Common myeloid progenitor, CD34-positive (primary cell): ENCODE measurements at regions not wholly inside any gene's neighbourhood (a gene's known extent, or its start where the extent isn't known, plus 50 kb on each side); places are given as distances from the start of the nearest gene placed in this dataset.

Experiments
- CTCF ChIA-PET: fragments of 350-600 bp; sonication (Branson Sonifier 250); formaldehyde crosslinking; loops from one replicate; lab custom pipeline; 2021; ENCODE audit warnings: antibody characterized with exemption; lab: Charles Lee
- POLR2A ChIA-PET: fragments of 350-600 bp; sonication (Branson Sonifier 250); formaldehyde crosslinking; loops from one replicate; lab custom pipeline; 2021; ENCODE audit warnings: antibody characterized with exemption; lab: Charles Lee
- DNase-seq, 3 donors: peaks; one replicate each; pipeline versions ENCODE4 v3.0.0 to v3.0.0-alpha.2; 2013
- H3K27ac ChIP-seq, 2 experiments: 1 replicate in 1 of 2; 2 replicates in 1 of 2; pipeline ENCODE4 v1.7.0; 2013; ENCODE audit warnings: inconsistent platforms in 2 of 2, low read length in 2 of 2, mild to moderate bottlenecking in 2 of 2, low read depth in 1 of 2, moderate library complexity in 1 of 2; ENCODE audit not compliant: severe bottlenecking in 2 of 2, insufficient read depth in 1 of 2, poor library complexity in 1 of 2
- H3K27me3 ChIP-seq, 5 experiments: replicated peaks in 2 of 5; 1 replicate in 3 of 5; 2 replicates in 2 of 5; pipeline versions ENCODE4 v1.6.1 to v1.7.0; 2013; ENCODE audit warnings: low read length in 4 of 5, mild to moderate bottlenecking in 2 of 5, moderate library complexity in 2 of 5, inconsistent platforms in 1 of 5; ENCODE audit not compliant: insufficient read depth in 5 of 5, control insufficient read depth in 4 of 5
- H3K36me3 ChIP-seq, 4 experiments: 1 replicate in 2 of 4; 2 replicates in 2 of 4; pipeline versions ENCODE4 v1.6.1 to v1.7.0; 2013; ENCODE audit warnings: low read length in 3 of 4, control low read depth in 1 of 4, mild to moderate bottlenecking in 1 of 4; ENCODE audit not compliant: control insufficient read depth in 4 of 4, insufficient read depth in 4 of 4
- H3K4me1 ChIP-seq, 4 experiments: 1 replicate in 3 of 4; 2 replicates in 1 of 4; pipeline versions ENCODE4 v1.6.1 to v1.7.1; 2013; ENCODE audit warnings: low read length in 3 of 4, mild to moderate bottlenecking in 3 of 4, control low read depth in 1 of 4, inconsistent platforms in 1 of 4, moderate library complexity in 1 of 4; ENCODE audit not compliant: control insufficient read depth in 4 of 4, insufficient read depth in 4 of 4; ENCODE audit errors: control extremely low read depth in 1 of 4
- H3K4me3 ChIP-seq, 7 experiments: 1 replicate in 4 of 7; 2 replicates in 3 of 7; pipeline versions ENCODE4 v1.5.1 to v1.7.0; 2013; ENCODE audit warnings: mild to moderate bottlenecking in 7 of 7, low read length in 6 of 7, moderate library complexity in 6 of 7, inconsistent platforms in 2 of 7, low read depth in 2 of 7, control low read depth in 1 of 7; ENCODE audit not compliant: insufficient read depth in 4 of 7, control insufficient read depth in 1 of 7; ENCODE audit errors: extremely low read depth in 1 of 7
- H3K9me3 ChIP-seq, 5 experiments: 1 replicate in 4 of 5; 2 replicates in 1 of 5; pipeline versions ENCODE4 v1.6.1 to v1.7.1; 2013; ENCODE audit warnings: low read length in 4 of 5, mild to moderate bottlenecking in 2 of 5, inconsistent platforms in 1 of 5, low read depth in 1 of 5, moderate library complexity in 1 of 5; ENCODE audit not compliant: control insufficient read depth in 4 of 5, insufficient read depth in 2 of 5; ENCODE audit errors: control extremely low read depth in 1 of 5
- WGBS: methylation state at CpG from one replicate; pipeline ENCODE4 v1.1.5; 2013; ENCODE audit not compliant: insufficient coverage; 5-methylcytosine and 5-hydroxymethylcytosine counted together

- WGBS: 96% methylated on average over 2 of the region's 3 CpGs
- no peaks in the 10 kb centered on the region for H3K9me3 ChIP-seq
- H3K36me3 ChIP-seq: no peaks in the 10 kb centered on the region
- H3K4me3 ChIP-seq: no peak overlapping the region
- CTCF ChIA-PET: interaction anchor here (0.9 to 2.4 kb wide), 5 partner anchors 9 to 25 kb away, joined by 3 to 12 read pairs (median 3); no protein-coding TSS in a partner anchor
- POLR2A ChIA-PET: no interaction called here
- no peaks in the 10 kb centered on the region for H3K27me3 ChIP-seq
- no peak overlapping the region for H3K27ac ChIP-seq
- peaks cover 0 to 3% (median 0%) of the 10 kb centered on the region in 4 experiments for H3K4me1 ChIP-seq
- DNase-seq: no peak
These were observed 64.9 kb upstream of the VASH1 start for GRCh38 chr14:76696361-76696760.

DNA sequence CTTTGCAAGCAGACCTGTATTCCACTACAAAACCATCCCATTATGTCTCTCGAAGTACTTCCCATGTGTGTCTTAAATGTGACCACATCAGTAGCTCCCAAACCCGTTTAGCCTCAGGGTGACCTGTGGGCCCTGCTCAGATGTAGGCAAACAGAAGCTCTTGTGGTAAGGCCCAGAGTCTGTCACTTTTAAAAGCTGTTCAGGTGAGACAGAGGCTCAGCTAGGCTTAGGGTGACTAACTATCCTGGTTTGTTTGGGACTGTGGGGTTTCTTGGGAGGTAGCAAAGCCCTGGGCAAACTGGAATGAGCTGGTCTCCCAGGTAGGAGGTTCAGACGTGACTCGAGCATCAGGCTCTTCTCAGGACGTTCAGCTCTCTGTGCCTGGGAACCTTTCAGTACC, 64.5 kb upstream of the VASH1 start:
- H3K4me1 ChIP-seq: peaks cover 0 to 3% (median 0%) of the 10 kb centered on the region in 4 experiments
- H3K36me3 ChIP-seq: no peaks in the 10 kb centered on the region
- H3K27ac ChIP-seq: no peak overlapping the region
- H3K9me3 ChIP-seq: no peaks in the 10 kb centered on the region
- DNase-seq: no peak
- ChIA-PET CTCF (interaction anchor here (0.9 to 2.4 kb wide), 5 partner anchors 9 to 26 kb away, joined by 3 to 12 read pairs (median 3); no protein-coding TSS in a partner anchor), POLR2A (no interaction called here)
- H3K4me3 ChIP-seq: no peak overlapping the region
- H3K27me3 ChIP-seq: no peaks in the 10 kb centered on the region
- 100% methylated on average over 5 of the region's 5 CpGs for WGBS

DNA sequence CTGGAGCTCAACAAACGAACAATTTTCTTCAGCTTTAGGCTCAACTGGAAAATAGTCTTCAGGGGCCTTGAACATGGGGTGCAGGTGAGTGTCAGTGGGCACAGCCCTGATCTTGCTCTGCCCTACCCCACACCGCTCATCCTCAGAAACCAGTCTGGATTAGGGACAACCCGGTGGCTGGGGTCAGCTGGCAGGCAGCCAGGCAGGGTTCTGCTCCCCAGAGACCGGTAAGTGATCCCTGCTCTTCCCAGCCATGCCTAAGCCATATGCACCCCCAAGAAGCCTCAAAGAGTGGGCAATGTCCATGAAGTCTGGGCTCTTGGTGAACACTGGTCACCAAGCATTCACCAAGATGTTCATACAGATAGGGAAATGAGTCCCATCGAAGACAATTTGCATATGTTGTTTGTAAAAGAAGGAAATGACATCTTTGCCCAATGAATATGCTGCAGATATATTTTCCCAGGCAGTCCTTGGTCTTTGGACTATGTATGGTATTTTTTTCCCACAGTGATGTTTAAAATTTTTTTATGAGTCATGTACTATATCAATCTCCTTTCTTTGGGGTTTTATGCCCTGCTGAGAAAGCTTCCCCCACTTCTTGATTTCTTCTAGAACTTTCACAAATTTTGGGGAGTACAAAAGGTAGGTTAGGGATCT, 63.9 kb upstream of the VASH1 start:
- CTCF ChIA-PET: interaction anchor here (1.2 to 2.4 kb wide), 4 partner anchors 9 to 13 kb away, joined by 3 to 12 read pairs (median 4); no protein-coding TSS in a partner anchor
- no peaks in the 10 kb centered on the region for H3K9me3 ChIP-seq
- H3K36me3 ChIP-seq: no peaks in the 10 kb centered on the region
- H3K4me3 ChIP-seq: no peak overlapping the region
- H3K4me1 ChIP-seq: peaks cover 0 to 3% (median 0%) of the 10 kb centered on the region in 4 experiments
- H3K27me3 ChIP-seq: no peaks in the 10 kb centered on the region
- POLR2A ChIA-PET: no interaction called here
- 100% methylated on average over 2 of the region's 5 CpGs for WGBS
- DNase-seq: no peak
- H3K27ac ChIP-seq: no peak overlapping the region

DNA sequence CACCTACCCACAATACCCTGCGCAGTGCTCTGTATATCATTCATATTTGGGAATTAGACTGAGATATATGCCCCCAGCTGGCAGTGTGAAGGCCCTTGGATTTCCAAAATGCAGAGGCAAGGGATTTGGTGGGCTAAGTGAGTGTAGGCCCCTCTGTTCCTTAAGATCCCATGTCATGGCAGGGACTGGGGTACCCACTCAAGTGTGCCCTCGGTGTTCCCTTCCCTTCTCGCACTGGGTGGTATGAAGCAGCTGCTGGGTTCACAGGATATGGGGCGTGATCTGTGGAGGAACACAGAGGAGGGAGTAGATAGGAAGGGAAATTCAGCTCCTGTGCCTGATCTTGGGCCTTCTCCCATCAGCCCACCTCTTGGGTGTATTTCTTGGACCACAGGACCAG, 63.1 kb upstream of the VASH1 start:
- Histone ChIP-seq H3K4me1 (peaks cover 0 to 3% (median 0%) of the 10 kb centered on the region in 4 experiments), H3K27me3 (no peaks in the 10 kb centered on the region), H3K27ac (no peak overlapping the region), H3K4me3 (no peak overlapping the region), H3K36me3 (no peaks in the 10 kb centered on the region), H3K9me3 (no peaks in the 10 kb centered on the region)
- DNase-seq: no peak
- ChIA-PET POLR2A (no interaction called here), CTCF (no interaction called here)
- WGBS: no CpG with 5 or more reads among the region's 4 CpGs

DNA sequence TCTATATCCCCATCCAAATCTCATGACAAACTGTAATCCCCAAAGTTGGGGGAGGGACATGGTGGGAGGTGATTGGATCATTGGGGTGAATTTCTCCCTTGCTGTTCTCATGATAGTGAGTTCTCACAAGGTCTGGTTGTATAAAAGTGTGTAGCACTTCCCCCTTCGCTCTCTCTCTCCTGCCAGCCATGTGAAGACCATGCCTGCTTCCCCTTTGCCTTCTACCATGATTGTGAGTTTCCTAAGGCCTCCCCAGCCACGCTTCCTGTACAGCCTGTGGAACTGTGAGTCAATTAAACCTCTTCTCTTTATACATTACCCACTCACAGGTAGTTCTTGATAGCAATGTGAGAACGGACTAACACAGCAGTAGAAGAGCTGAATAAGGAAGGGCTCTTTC, 62.6 kb upstream of the VASH1 start:
- Histone ChIP-seq H3K9me3 (no peaks in the 10 kb centered on the region), H3K36me3 (no peaks in the 10 kb centered on the region), H3K27me3 (no peaks in the 10 kb centered on the region), H3K4me1 (peaks cover 0 to 3% (median 0%) of the 10 kb centered on the region in 4 experiments), H3K4me3 (no peak overlapping the region), H3K27ac (no peak overlapping the region)
- WGBS: 79% methylated on average over 2 of the region's 3 CpGs
- ChIA-PET CTCF (interaction anchor here (2.0 kb wide), 1 partner anchor 11 kb away, joined by 7 read pairs; no protein-coding TSS in a partner anchor), POLR2A (no interaction called here)
- peak in 2 of 3 donors; percentile 19 to 46 for DNase-seq

GRCh38 chr14:76699209-76699938, 61.9 kb upstream of the VASH1 start:
- H3K4me1 ChIP-seq: peaks cover 0 to 3% (median 0%) of the 10 kb centered on the region in 4 experiments
- no peak overlapping the region for H3K4me3 ChIP-seq
- no peaks in the 10 kb centered on the region for H3K36me3 ChIP-seq
- H3K9me3 ChIP-seq: no peaks in the 10 kb centered on the region
- POLR2A ChIA-PET: no interaction called here
- no peak for DNase-seq
- CTCF ChIA-PET: interaction anchor here (2.0 kb wide), 1 partner anchor 11 kb away, joined by 7 read pairs; no protein-coding TSS in a partner anchor
- 100% methylated on average over 3 of the region's 6 CpGs for WGBS
- no peak overlapping the region for H3K27ac ChIP-seq
- H3K27me3 ChIP-seq: no peaks in the 10 kb centered on the region
